Muscle layer of duodenum (tissue), 2 donors: ENCODE measurements at regions not wholly inside any gene's neighbourhood (a gene's known extent, or its start where the extent isn't known, plus 50 kb on each side); places are given as distances from the start of the nearest gene placed in this dataset.

Source experiments
- H3K27ac ChIP-seq: one replicate; pipeline ENCODE4 v1.7.0; 2013; ENCODE audit warnings: mild to moderate bottlenecking, low read length
- H3K27me3 ChIP-seq: one replicate; pipeline ENCODE4 v1.7.0; 2013; ENCODE audit warnings: low read depth, mild to moderate bottlenecking, control low read depth, low read length
- H3K36me3 ChIP-seq, 2 donors: one replicate each; pipeline ENCODE4 v1.7.0; 2013; ENCODE audit warnings: low read length in 2 of 2, control low read depth in 1 of 2, mild to moderate bottlenecking in 1 of 2; ENCODE audit not compliant: insufficient read depth in 2 of 2, control insufficient read depth in 1 of 2
- H3K4me1 ChIP-seq, 2 donors: one replicate each; pipeline ENCODE4 v1.7.0; 2013; ENCODE audit warnings: low read length in 2 of 2, mild to moderate bottlenecking in 2 of 2, control low read depth in 1 of 2, moderate library complexity in 1 of 2; ENCODE audit not compliant: insufficient read depth in 2 of 2, control insufficient read depth in 1 of 2
- H3K4me3 ChIP-seq, 2 donors: one replicate each; pipeline ENCODE4 v1.7.0; 2013; ENCODE audit warnings: low read length in 2 of 2, low read depth in 1 of 2, mild to moderate bottlenecking in 1 of 2
- H3K9me3 ChIP-seq, 2 donors: one replicate each; pipeline ENCODE4 v1.7.0; 2013; ENCODE audit warnings: low read length in 2 of 2, control low read depth in 1 of 2, mild to moderate bottlenecking in 1 of 2; ENCODE audit not compliant: control insufficient read depth in 1 of 2
- donor health status: healthy.

DNA sequence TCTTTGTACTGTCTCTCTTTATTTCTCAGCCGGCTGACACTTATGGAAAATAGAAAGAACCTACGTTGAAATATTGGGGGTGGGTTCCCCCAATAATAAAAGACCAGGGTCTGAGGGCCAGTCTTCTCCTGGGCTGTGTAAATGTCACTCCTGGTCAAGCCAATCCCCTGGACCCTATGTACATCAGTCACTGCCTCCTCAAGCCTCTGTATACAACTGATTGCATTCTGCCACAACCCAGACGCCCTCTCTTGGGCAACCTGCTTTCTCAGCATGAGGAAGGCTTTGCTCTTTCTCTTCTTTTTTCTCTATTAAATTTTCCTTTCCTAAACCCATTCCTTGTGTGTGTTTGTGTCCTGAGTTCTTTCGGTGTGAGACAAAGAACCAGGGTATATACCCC is 84.1 kb upstream of the SERBP1 start:
- peaks cover 0 to 5% of the 10 kb centered on the region in 2 donors for H3K9me3 ChIP-seq
- no peaks in the 10 kb centered on the region for H3K27me3 ChIP-seq
- H3K36me3 ChIP-seq = no peaks in the 10 kb centered on the region
- no peak overlapping the region for H3K27ac ChIP-seq
- no peak overlapping the region for H3K4me3 ChIP-seq
- H3K4me1 ChIP-seq = no peaks in the 10 kb centered on the region

DNA sequence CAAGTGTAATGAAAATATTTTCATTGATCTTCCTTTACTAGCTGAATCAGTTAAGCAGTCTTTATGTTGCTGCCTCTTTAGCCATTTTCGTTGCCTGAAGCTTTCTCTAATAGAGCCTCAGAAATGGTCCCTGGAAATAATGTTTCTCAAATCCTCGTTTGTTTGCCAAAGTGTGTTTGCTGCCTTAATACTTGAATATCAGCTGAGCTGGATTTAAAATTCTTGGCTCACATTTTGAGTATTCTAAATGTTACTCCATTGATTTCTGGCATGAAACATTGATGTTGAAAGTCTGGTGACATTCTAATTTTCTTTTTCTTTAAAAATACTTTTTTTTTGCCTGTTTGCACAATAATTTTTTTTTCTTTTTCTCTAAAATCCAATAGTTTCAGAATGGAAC is 84.6 kb upstream of the SERBP1 start:
- H3K27ac ChIP-seq = no peak overlapping the region
- no peaks in the 10 kb centered on the region for H3K36me3 ChIP-seq

DNA sequence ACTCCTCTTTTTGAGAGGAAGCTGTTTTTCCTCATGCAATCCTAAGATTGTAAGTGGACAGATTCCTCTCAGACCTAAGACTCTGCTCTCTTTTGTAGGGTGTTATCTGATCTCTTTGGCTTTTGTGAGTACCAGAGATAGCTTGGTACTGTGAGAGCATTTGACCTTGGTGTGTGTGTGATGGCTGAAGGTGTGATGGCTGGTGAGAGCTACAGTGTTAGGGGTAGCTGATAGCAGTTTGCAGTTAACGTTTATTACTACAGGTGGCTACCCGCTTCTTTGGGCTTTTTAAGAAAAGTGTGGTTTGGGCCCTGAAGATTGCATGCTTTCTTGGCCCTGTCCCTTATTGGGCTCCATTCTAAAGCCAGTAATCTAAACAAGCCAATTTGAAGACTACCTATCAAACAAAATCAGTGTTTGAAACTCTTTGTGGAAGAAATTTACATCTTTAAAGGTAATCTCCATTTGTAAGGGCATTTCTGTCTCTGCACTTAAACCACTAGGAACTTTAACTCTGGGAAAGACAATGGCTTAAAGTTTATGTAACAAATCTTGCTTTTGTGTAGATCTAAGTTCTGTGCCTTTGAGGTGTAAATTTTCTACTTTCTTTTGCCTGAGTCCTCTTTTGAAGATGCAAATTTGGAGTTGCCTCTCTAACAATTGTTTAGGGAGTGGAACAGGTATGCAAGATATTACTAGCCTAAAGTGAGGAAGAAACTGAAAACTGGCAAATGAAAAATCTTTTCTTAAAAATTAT is 85.3 kb upstream of the SERBP1 start:
- no peaks in the 10 kb centered on the region for H3K4me1 ChIP-seq
- no peaks in the 10 kb centered on the region for H3K27me3 ChIP-seq
- H3K36me3 ChIP-seq = no peaks in the 10 kb centered on the region
- H3K9me3 ChIP-seq = peaks cover 0 to 5% of the 10 kb centered on the region in 2 donors
- no peak overlapping the region for H3K4me3 ChIP-seq
- no peak overlapping the region for H3K27ac ChIP-seq

More for the DNA sequence above, 84.6 kb upstream of the SERBP1 start:
- Histone ChIP-seq H3K4me1 (no peaks in the 10 kb centered on the region), H3K4me3 (no peak overlapping the region), H3K9me3 (peaks cover 0 to 5% of the 10 kb centered on the region in 2 donors), H3K27me3 (no peaks in the 10 kb centered on the region)

DNA sequence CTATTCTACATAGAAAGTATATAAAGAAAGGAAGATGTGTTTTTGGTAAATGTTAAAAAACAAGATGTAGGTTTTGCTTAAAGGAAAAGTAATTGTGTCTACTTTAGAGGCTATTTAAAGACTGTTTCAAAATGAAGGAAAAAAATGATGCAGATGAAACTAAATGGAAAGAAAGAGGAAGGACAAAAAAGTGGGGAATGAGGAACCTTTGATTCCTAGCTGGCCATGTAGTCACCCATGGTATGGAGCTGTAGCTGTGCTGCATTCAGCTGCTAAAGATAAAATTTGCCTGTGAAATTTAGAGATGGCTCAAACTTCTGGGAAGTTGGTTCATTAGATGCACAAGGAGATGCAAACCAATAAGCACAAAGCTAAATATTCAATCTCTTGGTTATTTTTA is 86.8 kb upstream of the SERBP1 start:
- no peaks in the 10 kb centered on the region for H3K4me1 ChIP-seq
- H3K27ac ChIP-seq = no peak overlapping the region
- H3K4me3 ChIP-seq = no peak overlapping the region
- H3K27me3 ChIP-seq = no peaks in the 10 kb centered on the region
- no peaks in the 10 kb centered on the region for H3K36me3 ChIP-seq
- peaks cover 0 to 5% of the 10 kb centered on the region in 2 donors for H3K9me3 ChIP-seq

DNA sequence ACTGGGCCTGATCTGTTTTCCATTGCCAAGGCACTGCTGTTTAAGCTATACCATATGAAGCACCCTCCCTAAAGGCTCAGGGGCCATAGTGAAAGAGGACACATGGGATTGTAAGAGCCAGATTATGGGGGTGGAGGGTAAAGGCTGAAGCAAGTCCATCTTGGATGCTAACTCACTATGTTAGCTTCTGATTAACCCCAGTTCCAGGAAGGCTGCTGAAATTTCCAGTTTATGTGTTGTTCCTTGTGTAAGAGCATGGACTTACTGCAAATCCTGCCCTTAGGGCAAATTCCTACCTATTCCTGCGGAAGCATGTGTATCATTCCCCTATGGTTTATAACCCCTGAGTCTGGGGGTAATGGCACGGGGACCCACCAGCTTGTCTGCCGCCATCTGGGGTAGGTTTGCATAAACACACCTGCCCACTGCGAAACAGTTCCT is 91.8 kb upstream of the SERBP1 start:
- Histone ChIP-seq H3K4me1 (no peaks in the 10 kb centered on the region), H3K27ac (no peak overlapping the region), H3K27me3 (no peaks in the 10 kb centered on the region), H3K4me3 (no peak overlapping the region), H3K36me3 (no peaks in the 10 kb centered on the region), H3K9me3 (peaks cover 0 to 5% of the 10 kb centered on the region in 2 donors)

DNA sequence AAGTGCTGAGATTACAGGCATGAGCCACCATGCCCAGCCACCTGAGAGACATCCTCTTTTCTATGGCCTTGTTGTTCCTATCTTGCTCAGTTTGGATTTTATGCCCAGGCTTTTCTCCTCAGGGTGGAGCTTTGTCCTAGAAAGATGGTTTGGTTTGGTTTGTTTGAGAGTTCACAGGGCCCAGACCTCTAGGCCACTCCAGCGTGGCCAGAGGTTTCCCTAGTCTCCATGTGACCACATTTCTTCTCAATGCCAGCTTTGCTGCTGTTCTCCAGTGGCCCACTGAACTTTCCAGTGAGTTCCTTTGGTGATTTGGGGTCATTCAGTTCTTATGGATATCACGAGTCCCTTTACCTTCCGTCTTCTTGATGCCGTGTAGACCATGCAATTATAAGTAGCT is 92.6 kb upstream of the SERBP1 start:
- no peaks in the 10 kb centered on the region for H3K4me1 ChIP-seq
- H3K36me3 ChIP-seq = no peaks in the 10 kb centered on the region
- no peak overlapping the region for H3K27ac ChIP-seq
- peaks cover 0 to 5% of the 10 kb centered on the region in 2 donors for H3K9me3 ChIP-seq
- no peak overlapping the region for H3K4me3 ChIP-seq
- H3K27me3 ChIP-seq = no peaks in the 10 kb centered on the region

DNA sequence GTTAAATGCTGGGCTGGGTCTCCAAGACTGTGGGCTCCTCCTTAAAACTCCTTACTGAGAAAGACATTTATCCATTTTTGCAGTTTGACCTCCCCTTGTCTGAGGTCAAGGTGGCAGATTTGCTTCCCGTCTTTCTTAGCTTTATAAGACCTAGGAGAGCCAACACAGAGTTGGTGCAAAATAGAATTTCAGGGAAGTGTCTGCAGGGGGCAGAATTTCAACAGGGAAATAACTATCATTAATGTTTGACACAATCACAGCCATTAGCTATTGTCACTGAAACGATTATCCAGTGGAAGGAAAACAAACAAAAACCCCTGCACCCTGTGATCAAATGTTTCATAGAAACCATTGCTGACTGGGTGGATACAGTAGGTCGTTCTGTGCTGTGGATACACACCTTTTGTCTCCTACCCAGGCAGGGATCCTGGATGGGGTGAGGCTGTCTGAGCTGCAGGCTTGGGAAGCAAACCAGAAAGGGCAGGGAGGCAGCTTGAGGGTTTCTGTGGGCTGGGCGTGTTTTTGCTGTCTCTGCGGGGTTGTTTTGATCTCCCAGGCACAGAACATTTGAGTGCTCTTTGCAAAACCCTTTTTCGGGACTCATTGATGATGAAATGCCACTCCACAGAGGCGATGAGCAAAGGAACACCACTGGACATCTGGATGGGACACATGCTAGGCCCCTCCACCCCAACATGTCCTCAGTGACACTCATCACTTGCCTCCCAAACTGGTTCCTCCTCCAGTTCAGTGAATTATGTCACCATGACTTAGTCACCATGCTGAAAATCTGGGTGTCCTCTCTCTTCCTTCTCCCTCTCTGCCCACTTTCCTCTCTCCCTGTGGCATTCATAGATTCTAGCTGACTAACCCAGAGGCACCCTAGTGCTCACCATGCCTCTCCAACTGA is 94.2 kb upstream of the SERBP1 start:
- Histone ChIP-seq H3K4me3 (no peak overlapping the region), H3K36me3 (no peaks in the 10 kb centered on the region), H3K9me3 (no peaks in the 10 kb centered on the region), H3K4me1 (no peaks in the 10 kb centered on the region), H3K27ac (no peak overlapping the region), H3K27me3 (no peaks in the 10 kb centered on the region)

DNA sequence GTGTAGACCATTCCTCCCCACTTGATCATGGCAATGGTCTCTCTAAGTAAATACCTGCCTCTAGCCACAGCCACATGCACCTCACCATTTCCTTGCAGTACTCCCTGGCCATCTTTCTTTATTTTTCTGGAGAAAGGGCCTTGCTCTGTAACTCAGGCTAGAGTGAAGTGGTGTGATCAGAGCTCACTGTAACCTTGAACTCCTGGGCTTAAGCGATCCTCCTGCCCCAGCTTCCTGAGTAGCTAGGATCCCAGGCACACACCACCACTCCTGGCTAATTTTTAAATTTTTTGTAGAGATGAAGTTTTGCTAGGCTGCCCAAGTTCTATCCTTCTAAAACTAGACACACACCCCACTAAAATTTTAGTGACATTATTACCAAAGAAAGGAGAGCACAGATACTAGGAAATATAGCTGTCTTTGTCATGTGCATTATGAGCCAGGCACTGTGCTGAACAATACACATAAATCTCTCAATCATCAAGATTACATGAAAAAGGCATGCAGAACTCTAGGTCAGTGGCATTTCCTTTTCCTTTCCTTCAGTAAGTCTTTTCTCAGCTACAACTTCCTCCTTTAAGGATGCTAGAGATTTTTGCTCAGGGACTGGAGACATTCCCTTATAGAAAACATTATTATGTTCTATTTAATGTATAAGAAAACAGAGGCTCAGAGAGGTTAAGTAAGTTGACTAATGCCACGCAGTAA is 95.0 kb upstream of the SERBP1 start:
- Histone ChIP-seq H3K4me1 (no peaks in the 10 kb centered on the region), H3K9me3 (no peaks in the 10 kb centered on the region), H3K36me3 (no peaks in the 10 kb centered on the region), H3K27ac (no peak overlapping the region), H3K27me3 (no peaks in the 10 kb centered on the region), H3K4me3 (no peak overlapping the region)

DNA sequence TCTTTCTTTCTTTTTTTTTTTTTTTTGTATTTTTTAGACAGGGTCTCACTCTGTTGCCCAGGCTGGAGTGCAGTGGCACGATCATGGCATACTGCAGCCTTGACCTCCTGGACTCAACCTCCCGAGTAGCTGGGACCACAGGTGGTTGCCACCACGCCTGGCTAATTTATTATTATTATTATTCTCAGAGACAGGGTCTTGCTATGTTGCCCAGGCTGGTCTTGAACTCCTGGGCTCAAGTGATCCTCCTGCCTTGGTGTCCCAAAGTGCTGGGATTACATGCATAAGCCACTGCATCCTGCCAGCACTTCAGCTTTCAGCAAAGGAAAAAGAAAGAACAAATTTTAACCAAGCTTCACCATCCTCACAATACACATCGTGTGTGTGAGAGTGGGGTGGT is 97.9 kb upstream of the SERBP1 start:
- Histone ChIP-seq H3K4me3 (no peak overlapping the region), H3K4me1 (no peaks in the 10 kb centered on the region), H3K27ac (no peak overlapping the region), H3K27me3 (no peaks in the 10 kb centered on the region), H3K36me3 (no peaks in the 10 kb centered on the region), H3K9me3 (no peaks in the 10 kb centered on the region)

DNA sequence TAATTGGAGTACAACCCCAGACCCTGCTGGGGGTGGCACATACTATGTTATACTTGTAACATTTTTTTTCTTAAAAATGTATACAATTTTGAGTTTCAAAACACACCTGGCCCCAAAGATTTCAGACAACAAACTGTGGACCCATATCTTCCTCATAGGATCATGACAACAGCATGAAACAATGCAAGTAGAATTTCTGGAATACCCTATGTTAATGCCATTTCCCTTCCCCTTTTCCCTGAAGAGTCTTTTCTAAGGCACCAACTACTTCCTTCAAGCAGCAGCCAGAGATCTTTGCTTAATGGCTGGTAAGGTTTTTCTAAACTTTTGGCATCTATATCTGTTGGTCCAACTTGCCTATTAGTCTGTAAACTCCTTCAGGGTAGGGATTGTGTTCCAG is 99.9 kb upstream of the SERBP1 start:
- Histone ChIP-seq H3K27ac (no peak overlapping the region), H3K9me3 (no peaks in the 10 kb centered on the region), H3K4me1 (no peaks in the 10 kb centered on the region), H3K36me3 (no peaks in the 10 kb centered on the region), H3K27me3 (no peaks in the 10 kb centered on the region), H3K4me3 (no peak overlapping the region)
